Left kidney (tissue), 1 donor: ENCODE measurements at regions not wholly inside any gene's neighbourhood (a gene's known extent, or its start where the extent isn't known, plus 50 kb on each side); places are given as distances from the start of the nearest gene placed in this dataset.

ENCODE experiments used
- DNase-seq: peaks from one replicate; pipeline ENCODE4 v3.0.0-alpha.2; 2013

DNA sequence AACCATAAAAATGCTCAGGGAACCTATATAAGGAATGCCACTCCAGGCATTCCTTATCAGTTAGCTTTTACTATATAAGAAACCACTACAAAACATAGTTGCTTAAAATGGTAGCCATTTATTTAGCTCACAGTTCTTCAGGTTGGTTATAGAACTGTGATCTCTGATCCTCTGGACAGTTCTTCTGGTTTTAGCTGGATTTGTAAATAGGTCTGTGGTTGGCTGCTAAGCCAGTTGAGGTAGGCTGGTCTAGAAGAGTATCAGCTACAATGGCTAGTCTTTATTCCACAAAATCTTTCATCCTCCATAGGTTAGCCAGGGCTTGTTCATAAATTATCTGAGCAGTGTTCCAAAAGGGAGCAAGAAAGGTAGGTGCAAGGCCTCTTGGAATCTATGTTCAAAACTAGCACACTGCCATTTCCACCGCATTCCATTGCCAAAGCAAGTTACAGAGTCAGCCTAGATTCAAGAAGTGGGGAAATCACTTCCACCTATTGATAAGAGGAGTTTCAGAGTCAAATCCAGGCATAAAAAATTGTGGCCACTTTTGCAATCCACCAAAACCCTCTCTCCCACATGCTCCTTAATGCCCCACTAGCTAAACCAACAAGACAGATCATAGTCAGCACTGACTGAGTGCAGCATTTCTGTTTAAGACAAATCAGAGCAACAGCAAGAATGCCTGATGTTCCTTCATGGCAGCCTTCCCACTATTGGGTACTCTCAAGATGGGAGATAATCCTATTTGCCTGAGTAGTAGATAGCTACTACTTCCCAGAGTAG, 146.4 kb downstream of the IRS1 start:
- DNase-seq: no peak

GRCh38 chr2:226652369-226652768, 147.3 kb downstream of the IRS1 start:
- DNase-seq: no peak

DNA sequence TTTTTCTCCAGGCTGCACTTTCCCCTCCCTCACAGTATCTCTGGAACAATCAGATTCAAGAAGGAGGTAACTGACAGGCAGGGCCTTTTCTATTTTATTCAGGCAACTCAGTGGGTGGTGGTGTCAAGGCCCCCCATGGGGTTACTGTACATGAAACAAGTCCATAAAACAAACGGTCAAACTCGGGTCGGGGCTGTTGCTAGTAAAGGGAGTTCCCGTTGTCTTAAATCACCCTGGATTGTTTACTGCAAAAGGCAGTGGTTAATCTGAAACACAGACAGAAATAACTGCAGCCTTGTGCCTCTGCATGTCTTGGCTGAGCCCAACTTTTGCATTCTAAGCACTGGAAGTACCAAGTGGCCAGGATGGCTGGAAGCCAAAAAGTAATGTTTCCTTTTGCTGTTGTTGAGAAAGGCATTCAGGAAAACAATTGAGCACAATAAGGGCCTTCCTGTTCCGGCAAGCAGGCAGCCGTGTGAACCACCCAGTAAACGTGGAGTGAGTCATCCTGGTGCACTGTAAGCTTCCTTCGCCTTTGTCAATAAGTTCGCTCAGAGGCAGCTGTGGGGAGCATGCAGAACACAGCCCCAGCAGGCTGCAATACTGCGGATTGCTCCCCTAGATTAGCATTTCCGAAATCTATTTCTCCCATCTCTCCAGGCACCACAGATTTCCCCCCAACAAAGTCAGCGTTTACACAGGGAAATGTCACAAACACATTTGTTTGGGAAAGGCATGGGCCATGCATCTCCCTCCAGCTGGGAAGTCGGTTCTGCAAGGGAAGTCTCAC, 149.6 kb downstream of the IRS1 start:
- peak; percentile 66 for DNase-seq

GRCh38 chr2:226649201-226649600, 150.4 kb downstream of the IRS1 start:
- DNase-seq: no peak

DNA sequence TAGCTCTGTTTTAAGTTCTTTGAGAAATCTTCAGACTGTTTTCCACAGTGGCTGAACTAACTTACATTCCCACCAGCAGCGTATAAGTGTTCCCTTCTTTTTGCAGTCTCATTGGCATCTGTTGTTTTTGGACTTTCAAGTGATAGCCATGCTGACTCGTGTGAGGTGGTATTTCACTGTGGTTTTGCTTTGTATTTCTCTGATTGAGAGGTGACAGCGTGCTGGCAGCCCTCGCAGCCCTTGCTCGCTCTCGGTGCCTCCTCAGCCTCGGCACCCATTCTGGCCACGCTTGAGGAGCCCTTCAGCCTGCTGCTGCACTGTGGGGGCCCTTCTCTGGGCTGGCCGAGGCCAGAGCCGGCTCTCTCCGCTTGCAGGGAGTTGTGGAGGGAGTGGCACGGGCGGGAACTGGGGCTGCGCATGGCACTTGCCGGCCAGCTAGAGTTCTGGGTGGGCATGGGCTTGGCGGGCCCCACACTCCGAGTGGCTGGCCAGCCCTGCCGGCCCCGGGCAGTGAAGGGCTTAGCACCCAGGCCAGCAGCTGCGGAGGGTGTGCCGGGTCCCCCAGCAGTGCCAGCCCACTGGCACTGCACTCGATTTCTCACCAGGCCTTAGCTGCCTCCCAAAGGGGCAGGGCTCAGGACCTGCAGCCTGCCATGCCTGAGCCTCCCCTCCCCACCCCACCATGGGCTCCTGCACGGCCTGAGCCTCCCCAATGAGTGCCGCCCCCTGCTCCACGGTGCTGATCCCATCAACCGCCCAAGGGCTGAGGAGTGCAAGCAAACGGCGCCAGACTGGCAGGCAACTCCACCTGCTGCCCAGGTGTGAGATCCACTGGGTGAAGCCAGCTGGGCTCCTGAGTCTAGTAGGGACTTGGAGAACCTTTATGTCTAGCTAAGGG, 151.8 kb downstream of the IRS1 start:
- no peak for DNase-seq

DNA sequence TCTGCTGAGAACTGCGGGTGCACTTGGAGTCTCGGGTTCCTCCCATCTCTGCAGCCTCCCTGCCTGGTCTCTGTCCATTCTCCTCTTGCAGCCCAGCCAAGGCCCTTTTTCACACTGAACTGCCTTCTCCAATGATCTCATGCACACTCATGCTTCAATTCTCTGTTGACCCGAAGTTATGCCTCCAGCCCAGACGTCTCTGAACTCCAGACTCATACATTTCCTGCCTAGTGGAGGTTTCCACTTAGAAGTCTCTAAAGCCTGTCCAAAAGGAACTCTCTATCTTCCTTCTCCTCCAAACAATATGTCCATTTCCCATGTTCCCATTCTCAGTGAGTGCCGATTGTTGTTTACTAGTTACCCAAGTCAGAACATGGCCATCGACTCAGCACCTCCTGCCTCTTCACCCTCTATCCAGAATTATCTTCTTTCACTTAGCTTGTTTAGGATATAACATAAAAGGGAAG, 155.2 kb downstream of the IRS1 start:
- no peak for DNase-seq

- peak; percentile 54 for DNase-seq
These were observed 155.7 kb downstream of the IRS1 start for GRCh38 chr2:226643946-226644282.

- DNase-seq: no peak
These were observed 156.3 kb downstream of the IRS1 start for GRCh38 chr2:226643030-226643945.

DNA sequence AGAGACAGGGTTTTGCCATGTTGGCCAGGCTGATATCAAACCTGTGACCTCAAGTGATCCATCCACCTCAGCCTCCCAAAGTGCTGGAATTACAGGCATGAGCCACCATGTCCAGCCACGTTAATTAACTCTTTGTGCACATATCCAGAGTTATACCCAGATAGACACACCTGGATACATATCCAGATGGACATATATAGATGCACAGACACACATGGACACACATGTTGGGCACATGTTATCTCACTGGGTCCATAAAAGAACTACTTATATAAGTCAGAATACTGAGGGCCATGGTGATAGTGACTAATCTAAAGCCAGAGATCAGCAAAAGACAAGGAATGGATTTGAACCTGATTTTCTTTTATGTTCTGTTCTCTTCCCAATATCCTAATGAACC, 158.6 kb downstream of the IRS1 start:
- no peak for DNase-seq

DNA sequence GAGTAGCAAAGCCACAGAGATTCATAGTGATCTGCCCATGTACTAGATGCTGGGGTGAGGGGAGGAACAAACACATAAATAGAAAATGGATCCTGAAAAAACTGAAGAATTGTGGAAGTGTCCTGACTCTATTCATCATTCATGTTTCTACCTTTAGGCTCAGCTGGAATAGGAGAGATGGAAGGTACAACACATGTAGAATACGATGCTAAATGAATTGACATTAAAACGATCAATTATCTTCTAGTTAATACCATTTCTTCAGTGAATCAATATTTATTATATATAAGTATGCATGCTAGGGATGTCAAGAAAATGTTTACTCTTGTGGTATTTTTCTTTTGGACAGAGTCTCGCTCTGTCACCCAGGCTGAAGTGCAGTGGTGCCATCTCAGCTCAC, 159.1 kb downstream of the IRS1 start:
- no peak for DNase-seq

DNA sequence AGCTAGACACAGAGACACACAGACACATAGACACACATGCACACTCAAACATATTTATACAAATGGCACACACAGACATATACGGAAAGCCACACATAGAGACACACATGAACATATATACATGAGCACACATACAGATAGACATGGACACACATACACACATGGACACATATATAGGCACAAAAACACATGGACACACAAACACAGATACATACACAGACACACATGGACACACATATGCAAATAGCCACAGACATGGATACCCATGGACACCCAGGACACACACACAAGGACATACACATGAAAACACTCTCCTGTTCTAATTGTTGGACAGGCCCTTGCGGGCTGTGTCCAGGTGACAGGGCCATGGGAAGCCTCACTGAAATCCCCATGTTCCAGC, 160.1 kb downstream of the IRS1 start:
- no peak for DNase-seq

- no peak for DNase-seq
These were observed 161.0 kb downstream of the IRS1 start for GRCh38 chr2:226638576-226638975.

- no peak for DNase-seq
These were observed 162.2 kb downstream of the IRS1 start for GRCh38 chr2:226637383-226637782.

DNA sequence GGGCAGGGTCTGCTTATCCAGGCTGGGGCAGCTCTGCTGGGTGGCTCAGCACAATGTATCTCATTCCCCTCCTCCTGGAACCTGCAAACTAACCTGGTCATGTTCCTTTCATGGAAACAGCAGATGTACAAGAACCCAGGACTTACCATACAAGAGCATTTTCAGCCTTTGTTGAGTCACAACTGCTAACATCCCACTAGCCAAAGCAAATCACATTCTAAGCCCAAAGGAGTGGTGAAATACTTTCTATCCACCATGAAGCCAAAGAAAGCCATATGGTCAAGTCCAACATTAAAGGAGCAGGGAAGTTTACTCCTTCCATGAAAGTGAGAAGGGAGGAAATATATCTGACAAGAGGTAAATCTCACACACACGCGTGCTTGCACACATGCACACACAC, 163.0 kb downstream of the IRS1 start:
- no peak for DNase-seq

DNA sequence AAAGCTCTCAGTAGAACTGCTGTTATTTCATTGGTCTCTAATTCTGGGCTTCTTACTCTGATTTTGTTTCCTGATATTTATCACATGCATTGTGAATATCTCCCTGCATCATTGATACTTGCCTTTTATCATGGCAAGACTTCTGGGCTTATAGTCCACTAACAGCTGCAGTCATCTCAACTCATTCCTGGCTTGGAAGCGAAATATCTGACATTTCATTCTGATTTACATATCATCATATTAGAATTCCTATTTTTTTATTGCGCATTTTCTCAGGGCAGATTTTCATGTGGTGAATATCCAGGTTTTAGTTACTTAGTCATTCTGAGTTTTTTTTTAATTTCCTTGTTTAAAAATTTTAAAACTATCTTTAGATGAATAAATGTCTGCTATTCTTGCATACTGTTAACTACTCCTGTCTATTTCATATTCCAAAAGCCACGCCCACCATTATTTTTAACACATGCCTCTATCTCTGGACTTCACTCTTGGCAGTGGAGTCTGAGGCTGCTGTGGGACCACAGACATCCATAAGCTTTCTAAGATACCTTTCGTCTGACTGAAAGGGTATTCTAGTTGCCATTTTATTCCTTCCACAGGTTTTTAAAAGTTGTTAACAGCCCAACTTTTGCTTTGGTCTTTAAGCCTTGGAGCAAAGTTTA, 164.5 kb downstream of the IRS1 start:
- DNase-seq: no peak

DNA sequence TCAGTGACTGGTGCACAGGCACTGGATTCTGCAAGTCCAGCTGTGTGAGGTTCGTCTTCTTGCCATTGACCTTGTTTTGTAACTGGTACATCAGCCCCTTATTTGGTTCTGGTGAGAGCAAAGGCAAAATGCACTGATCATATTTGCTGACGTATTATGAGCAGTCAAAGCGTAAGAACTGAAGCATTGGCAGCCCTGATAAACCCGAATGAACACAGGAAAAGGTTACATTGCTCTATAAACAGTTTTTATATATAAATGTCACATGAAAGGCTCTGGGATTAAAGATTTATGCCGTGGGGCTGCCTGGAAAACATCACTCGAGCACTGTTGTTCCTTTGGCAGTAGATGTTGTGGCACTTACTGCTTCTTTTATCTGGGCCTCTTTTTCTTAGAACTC, 167.9 kb downstream of the IRS1 start:
- peak; percentile 58 for DNase-seq

DNA sequence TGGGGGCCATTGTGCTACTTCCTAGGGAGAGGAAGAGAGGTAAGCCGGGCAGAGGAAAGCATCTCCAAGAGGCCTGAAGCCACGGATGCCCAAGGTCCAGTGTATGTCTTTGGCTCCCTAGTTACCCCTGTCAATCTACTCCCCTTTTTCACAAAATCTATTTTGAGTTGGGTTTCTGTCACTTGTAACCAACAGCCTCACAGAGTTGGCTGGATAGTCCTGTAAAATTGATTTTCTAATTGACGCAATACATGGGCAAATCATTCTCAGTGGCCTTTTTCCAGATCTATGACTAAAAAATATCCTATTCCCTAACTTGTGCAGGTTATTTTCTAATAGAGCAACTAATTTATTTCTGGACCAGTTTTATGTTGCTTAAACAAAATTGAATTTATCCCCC, 168.4 kb downstream of the IRS1 start:
- no peak for DNase-seq

DNA sequence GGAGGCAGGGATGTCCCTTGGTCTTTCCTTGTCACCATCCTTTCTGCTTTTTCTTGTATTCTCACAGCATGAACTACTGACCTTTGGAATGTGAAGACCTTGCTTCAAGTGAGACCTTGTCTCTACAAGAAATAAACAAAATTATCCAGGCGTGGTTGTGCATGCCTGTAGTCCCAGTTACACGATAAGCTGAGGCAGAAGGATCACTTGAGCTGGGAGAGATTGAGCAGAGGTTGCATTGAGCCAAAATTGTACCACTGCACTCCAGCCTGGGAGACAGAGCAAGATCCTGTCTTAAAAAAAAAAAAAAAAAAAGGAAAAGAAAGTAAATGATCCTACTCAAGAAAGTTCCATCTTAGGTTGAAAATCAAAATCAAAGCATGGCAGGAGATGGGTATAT, 173.7 kb downstream of the IRS1 start:
- no peak for DNase-seq

GRCh38 chr2:226623587-226624368, 175.8 kb downstream of the IRS1 start:
- no peak for DNase-seq

DNA sequence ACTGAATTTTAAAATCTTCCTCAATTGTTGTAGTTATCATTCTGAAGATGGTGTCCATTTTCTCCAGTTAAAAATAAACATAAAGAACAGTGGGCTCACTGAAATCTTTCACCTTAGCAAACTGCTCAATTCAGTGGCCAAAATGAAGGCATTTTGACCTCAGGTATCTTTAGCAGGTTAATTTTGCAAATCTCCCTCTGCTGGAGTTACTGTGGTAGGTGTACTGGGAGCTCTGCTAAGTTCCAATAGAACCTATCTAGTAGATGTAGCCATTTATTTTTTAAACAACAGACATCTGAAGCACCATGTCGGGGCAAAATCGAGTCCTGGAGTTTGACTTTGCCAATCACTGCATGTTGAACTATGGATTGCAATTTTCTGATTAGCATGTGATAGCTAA, 177.1 kb downstream of the IRS1 start:
- DNase-seq: no peak
